ENCODE measurements at regions not wholly inside any gene's neighbourhood (a gene's known extent, or its start where the extent isn't known, plus 50 kb on each side); places are given as distances from the start of the nearest gene placed in this dataset.

- TF ChIP-seq, protein P1, sequence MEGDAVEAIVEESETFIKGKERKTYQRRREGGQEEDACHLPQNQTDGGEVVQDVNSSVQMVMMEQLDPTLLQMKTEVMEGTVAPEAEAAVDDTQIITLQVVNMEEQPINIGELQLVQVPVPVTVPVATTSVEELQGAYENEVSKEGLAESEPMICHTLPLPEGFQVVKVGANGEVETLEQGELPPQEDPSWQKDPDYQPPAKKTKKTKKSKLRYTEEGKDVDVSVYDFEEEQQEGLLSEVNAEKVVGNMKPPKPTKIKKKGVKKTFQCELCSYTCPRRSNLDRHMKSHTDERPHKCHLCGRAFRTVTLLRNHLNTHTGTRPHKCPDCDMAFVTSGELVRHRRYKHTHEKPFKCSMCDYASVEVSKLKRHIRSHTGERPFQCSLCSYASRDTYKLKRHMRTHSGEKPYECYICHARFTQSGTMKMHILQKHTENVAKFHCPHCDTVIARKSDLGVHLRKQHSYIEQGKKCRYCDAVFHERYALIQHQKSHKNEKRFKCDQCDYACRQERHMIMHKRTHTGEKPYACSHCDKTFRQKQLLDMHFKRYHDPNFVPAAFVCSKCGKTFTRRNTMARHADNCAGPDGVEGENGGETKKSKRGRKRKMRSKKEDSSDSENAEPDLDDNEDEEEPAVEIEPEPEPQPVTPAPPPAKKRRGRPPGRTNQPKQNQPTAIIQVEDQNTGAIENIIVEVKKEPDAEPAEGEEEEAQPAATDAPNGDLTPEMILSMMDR (IDR thresholded peaks at IDR 0.05; ENCODE audit: low read depth, low read length, missing control alignments), result no peak
- H3K4me3 ChIP-seq (ENCODE audit: low read depth, low read length), result no peak overlapping the region
- DNase-seq (ENCODE audit: low read depth), result no peak
These were observed 316.2 kb upstream of the ZNF507 start for GRCh38 chr19:32029235-32029634.

DNA sequence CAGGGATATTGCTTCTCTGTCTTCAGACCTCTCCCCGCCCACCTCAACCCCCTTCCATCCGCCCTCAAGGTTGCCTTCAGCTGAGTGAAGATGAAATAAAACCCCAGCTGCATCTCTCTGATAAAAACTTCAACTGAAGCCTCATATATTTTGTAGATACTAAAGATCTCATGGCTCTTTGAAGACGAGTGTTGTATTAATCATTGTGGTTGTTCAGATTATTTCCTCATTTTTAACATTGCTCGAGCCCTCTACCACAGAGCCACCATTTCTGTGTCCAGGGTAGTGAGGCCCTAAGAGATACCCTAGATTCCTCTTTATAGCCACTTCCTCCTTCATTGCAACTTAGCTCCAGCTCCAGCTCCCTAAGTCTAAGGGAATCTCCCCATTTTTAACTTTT is 312.8 kb upstream of the ZNF507 start:
- TF ChIP-seq, protein P1 (IDR thresholded peaks at IDR 0.05; ENCODE audit: low read depth, low read length, missing control alignments), result no peak
- DNase-seq (ENCODE audit: low read depth), result no peak
- no peak overlapping the region for H3K4me3 ChIP-seq (ENCODE audit: low read depth, low read length)

DNA sequence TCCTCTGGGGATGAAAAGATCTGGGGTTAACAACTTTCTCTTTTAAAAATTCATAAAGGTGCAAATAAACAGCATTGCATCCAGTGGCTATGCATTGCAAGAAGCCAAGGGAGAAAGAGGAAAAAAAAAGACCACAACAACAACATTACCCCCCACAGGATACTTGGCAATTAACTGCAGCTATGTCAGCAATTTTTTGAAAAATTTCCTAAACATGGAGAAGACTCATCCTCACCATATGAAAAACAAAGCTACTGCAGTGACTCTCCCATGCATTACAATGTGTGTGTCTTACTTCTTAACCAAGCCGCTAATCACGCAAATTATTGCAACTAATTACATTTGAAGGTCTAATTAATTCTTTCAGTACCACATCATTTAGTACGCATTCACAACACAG is 309.8 kb upstream of the ZNF507 start:
- H3K4me3 ChIP-seq (ENCODE audit: low read depth, low read length), result no peak overlapping the region
- TF ChIP-seq, protein P1 (IDR thresholded peaks at IDR 0.05; ENCODE audit: low read depth, low read length, missing control alignments), result no peak
- DNase-seq (ENCODE audit: low read depth), result no peak

- no peak overlapping the region for H3K4me3 ChIP-seq (ENCODE audit: low read depth, low read length)
- no peak for DNase-seq (ENCODE audit: low read depth)
- TF ChIP-seq, protein P1 (IDR thresholded peaks at IDR 0.05; ENCODE audit: low read depth, low read length, missing control alignments), result no peak
These were observed 307.1 kb upstream of the ZNF507 start for GRCh38 chr19:32038021-32038920.

DNA sequence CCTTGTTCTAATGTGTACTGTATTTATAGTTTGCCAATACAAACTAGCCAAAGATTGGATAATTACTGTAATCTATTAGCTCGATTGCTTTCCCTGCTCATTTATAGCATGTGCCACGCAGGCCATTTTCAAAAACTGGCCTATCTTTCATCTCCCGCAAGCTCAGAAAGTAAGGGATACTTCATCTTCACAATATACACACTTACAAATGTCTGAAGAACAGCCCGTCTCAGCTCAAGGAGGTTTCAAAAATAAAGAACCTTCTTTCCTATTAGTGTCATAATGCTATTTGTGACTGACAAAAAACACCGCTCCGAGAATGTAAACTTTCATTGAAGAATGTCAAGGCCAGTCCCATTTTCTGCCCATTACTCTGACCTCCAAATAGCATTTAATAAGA is 306.4 kb upstream of the ZNF507 start:
- no peak for DNase-seq (ENCODE audit: low read depth)
- no peak overlapping the region for H3K4me3 ChIP-seq (ENCODE audit: low read depth, low read length)
- TF ChIP-seq, protein P1 (IDR thresholded peaks at IDR 0.05; ENCODE audit: low read depth, low read length, missing control alignments), result no peak

DNA sequence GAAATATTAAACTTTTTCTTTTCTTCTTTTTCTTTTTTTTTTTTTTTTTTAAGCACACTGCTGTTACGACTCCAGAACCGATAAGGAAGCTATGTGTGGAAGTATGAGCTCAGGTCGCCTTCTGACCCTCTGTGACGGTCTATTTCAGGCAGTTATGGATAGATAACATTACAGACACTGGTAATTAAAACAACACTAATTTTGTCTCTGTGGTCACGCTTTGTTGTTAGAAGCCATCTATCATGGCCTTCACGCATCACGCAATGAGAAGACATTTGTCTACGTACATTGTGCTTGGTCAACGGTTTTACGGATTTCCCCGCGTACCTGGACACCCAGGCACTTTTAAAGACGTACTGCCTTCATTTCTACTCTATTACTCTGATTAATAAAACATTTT is 306.0 kb upstream of the ZNF507 start:
- no peak for DNase-seq (ENCODE audit: low read depth)
- H3K4me3 ChIP-seq (ENCODE audit: low read depth, low read length), result no peak overlapping the region
- TF ChIP-seq, protein P1 (IDR thresholded peaks at IDR 0.05; ENCODE audit: low read depth, low read length, missing control alignments), result no peak

DNA sequence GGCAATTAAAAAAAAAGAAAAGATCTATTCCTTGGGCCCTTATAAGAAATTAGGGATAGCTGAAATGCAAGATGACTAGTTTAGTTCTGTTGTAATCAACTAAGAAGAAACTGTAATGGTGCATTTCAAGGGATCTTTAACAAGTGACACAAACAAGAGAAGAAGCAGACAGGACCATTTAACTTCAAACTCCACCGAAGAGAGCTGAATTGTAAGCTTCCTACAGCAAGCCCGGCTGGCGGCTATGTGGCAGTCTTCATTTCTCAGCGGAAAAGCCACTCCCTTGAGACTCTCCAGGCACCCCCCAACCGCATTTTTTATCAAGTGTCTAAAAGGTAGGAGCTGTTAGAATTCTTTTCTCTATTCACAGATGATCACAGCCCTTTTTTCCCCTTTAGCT is 305.2 kb upstream of the ZNF507 start:
- no peak overlapping the region for H3K4me3 ChIP-seq (ENCODE audit: low read depth, low read length)
- no peak for DNase-seq (ENCODE audit: low read depth)
- TF ChIP-seq, protein P1 (IDR thresholded peaks at IDR 0.05; ENCODE audit: low read depth, low read length, missing control alignments), result no peak

Measured in GM12864 (cell line).